ENCODE measurements at regions not wholly inside any gene's neighbourhood (a gene's known extent, or its start where the extent isn't known, plus 50 kb on each side); places are given as distances from the start of the nearest gene placed in this dataset.
"Not testable (repeated sequence)": the region's sequence is repeated elsewhere in the genome, so short reads cannot be mapped to it uniquely, and the experiment has no call there.

- POLR2A ChIA-PET: no interaction called here
- CTCF ChIA-PET: no interaction called here
Observed at GRCh38 chr13:100788540-100788939, 113.9 kb upstream of the TMTC4 start.

GRCh38 chr13:100787899-100788298 lies 113.3 kb upstream of the TMTC4 start:
- POLR2A ChIA-PET: no interaction called here
- CTCF ChIA-PET: no interaction called here

- CTCF ChIA-PET, POLR2A ChIA-PET: not testable (repeated sequence)
Observed at GRCh38 chr13:100776686-100777085, 102.1 kb upstream of the TMTC4 start.

GRCh38 chr13:100773923-100774663 lies 99.5 kb upstream of the TMTC4 start:
- CTCF ChIA-PET: no interaction called here
- POLR2A ChIA-PET: no interaction called here

GRCh38 chr13:100773429-100773828 lies 98.8 kb upstream of the TMTC4 start:
- CTCF ChIA-PET: no interaction called here

GRCh38 chr13:100767192-100767591 lies 92.6 kb upstream of the TMTC4 start:
- ChIA-PET POLR2A (no interaction called here), CTCF (no interaction called here)

More at GRCh38 chr13:100773429-100773828, 98.8 kb upstream of the TMTC4 start:
- POLR2A ChIA-PET: no interaction called here

- POLR2A ChIA-PET, CTCF ChIA-PET: not testable (repeated sequence)
Observed at GRCh38 chr13:100766570-100766969, 92.0 kb upstream of the TMTC4 start.

GRCh38 chr13:100764937-100765336 lies 90.3 kb upstream of the TMTC4 start:
- CTCF ChIA-PET: no interaction called here

GRCh38 chr13:100762126-100762525 lies 87.5 kb upstream of the TMTC4 start:
- POLR2A ChIA-PET, CTCF ChIA-PET: not testable (repeated sequence)

More at GRCh38 chr13:100764937-100765336, 90.3 kb upstream of the TMTC4 start:
- POLR2A ChIA-PET: no interaction called here

GRCh38 chr13:100755891-100756290 lies 81.3 kb upstream of the TMTC4 start:
- CTCF ChIA-PET: no interaction called here
- POLR2A ChIA-PET: no interaction called here

- CTCF ChIA-PET: no interaction called here
- POLR2A ChIA-PET: no interaction called here
Observed at GRCh38 chr13:100754459-100754858, 79.9 kb upstream of the TMTC4 start.

- POLR2A ChIA-PET: no interaction called here
- CTCF ChIA-PET: interaction anchor here (0.6 kb wide), 1 partner anchor 97 kb away, joined by 3 read pairs; no protein-coding TSS in a partner anchor
Observed at GRCh38 chr13:100753376-100753775, 78.8 kb upstream of the TMTC4 start.

- ChIA-PET CTCF (no interaction called here), POLR2A (no interaction called here)
Observed at GRCh38 chr13:100751826-100752225, 77.2 kb upstream of the TMTC4 start.

- CTCF ChIA-PET: no interaction called here
- POLR2A ChIA-PET: no interaction called here
Observed at GRCh38 chr13:100746953-100747683, 72.5 kb upstream of the TMTC4 start.

GRCh38 chr13:100738176-100738855 lies 63.7 kb upstream of the TMTC4 start:
- CTCF ChIA-PET: no interaction called here

GRCh38 chr13:100735494-100735893 lies 60.9 kb upstream of the TMTC4 start:
- ChIA-PET POLR2A (no interaction called here), CTCF (no interaction called here)

More at GRCh38 chr13:100738176-100738855, 63.7 kb upstream of the TMTC4 start:
- POLR2A ChIA-PET: no interaction called here

GRCh38 chr13:100734194-100734720 lies 59.7 kb upstream of the TMTC4 start:
- CTCF ChIA-PET: interaction anchor here (0.6 kb wide), 1 partner anchor 160 kb away, joined by 3 read pairs; no protein-coding TSS in a partner anchor
- POLR2A ChIA-PET: no interaction called here

- ChIA-PET POLR2A (no interaction called here), CTCF (no interaction called here)
Observed at GRCh38 chr13:100733261-100733660, 58.7 kb upstream of the TMTC4 start.

GRCh38 chr13:100728201-100728600 lies 53.6 kb upstream of the TMTC4 start:
- ChIA-PET POLR2A (no interaction called here), CTCF (no interaction called here)

GRCh38 chr13:100725472-100725871 lies 50.9 kb upstream of the TMTC4 start:
- CTCF ChIA-PET: no interaction called here
- POLR2A ChIA-PET: no interaction called here

- POLR2A ChIA-PET: no interaction called here
Observed at GRCh38 chr13:100724568-100724967, 50.0 kb upstream of the TMTC4 start.

More at GRCh38 chr13:100724568-100724967, 50.0 kb upstream of the TMTC4 start:
- CTCF ChIA-PET: no interaction called here
